HL-60 (cell line): ENCODE measurements at regions not wholly inside any gene's neighbourhood (a gene's known extent, or its start where the extent isn't known, plus 50 kb on each side); places are given as distances from the start of the nearest gene placed in this dataset.

Experiments
- CTCF ChIP-seq: IDR thresholded peaks from one replicate; pipeline ENCODE4 v1.5.1; 2011; ENCODE audit warnings: low read length, control low read depth, inconsistent platforms; ENCODE audit not compliant: insufficient read depth
- POLR2AphosphoS5 ChIP-seq: IDR thresholded peaks from 2 replicates; pipeline ENCODE4 v1.6.1; 2012; ENCODE audit warnings: low read depth

- no peak for TF ChIP-seq CTCF
- TF ChIP-seq POLR2AphosphoS5, result no peak
Observed at GRCh38 chr14:66039495-66039894, 446.7 kb upstream of the CCDC196 start.
